MM.1S (cell line): ENCODE measurements at regions not wholly inside any gene's neighbourhood (a gene's known extent, or its start where the extent isn't known, plus 50 kb on each side); places are given as distances from the start of the nearest gene placed in this dataset.

Source experiments
- CTCF ChIP-seq: fragments of 300-600 bp; sonication (generic); IDR thresholded peaks from 2 replicates; pipeline ENCODE4 v1.5.1; 2016; ENCODE audit warnings: antibody characterized with exemption, low read length, mixed read lengths
- EZH2 ChIP-seq: fragments of 300-600 bp; sonication (generic); optimal IDR thresholded peaks from 2 replicates; pipeline ENCODE3; 2017; ENCODE audit warnings: low read depth, mild to moderate bottlenecking, antibody characterized with exemption, low read length, mixed read lengths
- EZH2phosphoT487 ChIP-seq: fragments of 300-600 bp; sonication (generic); IDR thresholded peaks from 2 replicates; pipeline ENCODE4 v1.6.1; 2018; ENCODE audit warnings: antibody characterized with exemption, low read length

GRCh38 chr11:134665188-134665535 lies 253.1 kb upstream of the B3GAT1 start:
- TF ChIP-seq CTCF, result no peak
- no peak for TF ChIP-seq EZH2phosphoT487
- no peak for TF ChIP-seq EZH2
